HG02588 (cell line): ENCODE measurements at regions not wholly inside any gene's neighbourhood (a gene's known extent, or its start where the extent isn't known, plus 50 kb on each side); places are given as distances from the start of the nearest gene placed in this dataset.
"Not testable (repeated sequence)": the region's sequence is repeated elsewhere in the genome, so short reads cannot be mapped to it uniquely, and the experiment has no call there.

Experiments used
- ATAC-seq: cut with Tn5 transposase; IDR thresholded peaks from one replicate; pipeline ENCODE4 v1.9.1; 2021; ENCODE audit warnings: mild to moderate bottlenecking, moderate library complexity; ENCODE audit not compliant: unreplicated experiment

- ATAC-seq: no peak
Measured at GRCh38 chr11:121873766-121874165, 242.2 kb downstream of the BLID start.

- ATAC-seq: no peak
Measured at GRCh38 chr11:121872356-121872755, 243.7 kb downstream of the BLID start.

GRCh38 chr11:121870206-121871045, 245.6 kb downstream of the BLID start:
- ATAC-seq: no peak

- ATAC-seq: no peak
Measured at GRCh38 chr11:121869478-121869877, 246.5 kb downstream of the BLID start.

GRCh38 chr11:121866754-121867153, 249.3 kb downstream of the BLID start:
- no peak for ATAC-seq

- ATAC-seq: no peak
Measured at GRCh38 chr11:121864660-121865059, 251.4 kb downstream of the BLID start.

- no peak for ATAC-seq
Measured at GRCh38 chr11:121863126-121863525, 252.9 kb downstream of the BLID start.

GRCh38 chr11:121855138-121855537, 260.9 kb downstream of the BLID start:
- not testable (repeated sequence) for ATAC-seq

GRCh38 chr11:121844016-121844415, 272.0 kb downstream of the BLID start:
- no peak for ATAC-seq

GRCh38 chr11:121842192-121842585, 273.8 kb downstream of the BLID start:
- no peak for ATAC-seq

- no peak for ATAC-seq
Measured at GRCh38 chr11:121841487-121842191, 274.4 kb downstream of the BLID start.

- ATAC-seq: no peak
Measured at GRCh38 chr11:121839781-121840180, 276.2 kb downstream of the BLID start.

GRCh38 chr11:121838571-121838970, 277.4 kb downstream of the BLID start:
- ATAC-seq: no peak

GRCh38 chr11:121833970-121834369, 282.0 kb downstream of the BLID start:
- no peak for ATAC-seq

GRCh38 chr11:121829159-121829643, 286.8 kb downstream of the BLID start:
- no peak for ATAC-seq

- ATAC-seq: no peak
Measured at GRCh38 chr11:121814962-121815361, 301.1 kb downstream of the BLID start.

- no peak for ATAC-seq
Measured at GRCh38 chr11:121814296-121814695, 301.7 kb downstream of the BLID start.

- no peak for ATAC-seq
Measured at GRCh38 chr11:121810291-121810690, 305.7 kb downstream of the BLID start.

- ATAC-seq: no peak
Measured at GRCh38 chr11:121808096-121808495, 307.9 kb downstream of the BLID start.

- ATAC-seq: no peak
Measured at GRCh38 chr11:121807051-121807450, 309.0 kb downstream of the BLID start.

- no peak for ATAC-seq
Measured at GRCh38 chr11:121802542-121802941, 313.5 kb downstream of the BLID start.

- ATAC-seq: no peak
Measured at GRCh38 chr11:121801781-121802180, 314.2 kb downstream of the BLID start.
